HG03280 (cell line): ENCODE measurements at regions not wholly inside any gene's neighbourhood (a gene's known extent, or its start where the extent isn't known, plus 50 kb on each side); places are given as distances from the start of the nearest gene placed in this dataset.

Experiments used
- ATAC-seq: cut with Tn5 transposase; IDR thresholded peaks from one replicate; pipeline ENCODE4 v1.9.1; 2021; ENCODE audit warnings: mild to moderate bottlenecking, moderate library complexity; ENCODE audit not compliant: unreplicated experiment

- no peak for ATAC-seq
Measured at GRCh38 chr20:39395478-39396291, 433.5 kb downstream of the DHX35 start.

GRCh38 chr20:39394461-39394860, 432.3 kb downstream of the DHX35 start:
- no peak for ATAC-seq

GRCh38 chr20:39390186-39390585, 428.0 kb downstream of the DHX35 start:
- no peak for ATAC-seq

GRCh38 chr20:39381595-39381994, 419.5 kb downstream of the DHX35 start:
- ATAC-seq = no peak

- ATAC-seq = no peak
Measured at GRCh38 chr20:39378776-39379175, 416.6 kb downstream of the DHX35 start.

- ATAC-seq = no peak
Measured at GRCh38 chr20:39376788-39377187, 414.6 kb downstream of the DHX35 start.

- no peak for ATAC-seq
Measured at GRCh38 chr20:39364320-39364719, 402.2 kb downstream of the DHX35 start.

- no peak for ATAC-seq
Measured at GRCh38 chr20:39359981-39360620, 398.0 kb downstream of the DHX35 start.

GRCh38 chr20:39358052-39358451, 395.9 kb downstream of the DHX35 start:
- no peak for ATAC-seq

- no peak for ATAC-seq
Measured at GRCh38 chr20:39356908-39357307, 394.8 kb downstream of the DHX35 start.

- no peak for ATAC-seq
Measured at GRCh38 chr20:39349240-39349639, 387.1 kb downstream of the DHX35 start.

GRCh38 chr20:39347626-39348025, 385.5 kb downstream of the DHX35 start:
- no peak for ATAC-seq

GRCh38 chr20:39342463-39342862, 380.3 kb downstream of the DHX35 start:
- ATAC-seq = no peak

- ATAC-seq = peak; percentile 76
Measured at GRCh38 chr20:39338469-39339376, 376.6 kb downstream of the DHX35 start.

GRCh38 chr20:39333211-39333610, 371.1 kb downstream of the DHX35 start:
- ATAC-seq = no peak

GRCh38 chr20:39328347-39328746, 366.2 kb downstream of the DHX35 start:
- no peak for ATAC-seq

- ATAC-seq = no peak
Measured at GRCh38 chr20:39326050-39326449, 363.9 kb downstream of the DHX35 start.

- ATAC-seq = no peak
Measured at GRCh38 chr20:39318911-39319310, 356.8 kb downstream of the DHX35 start.

GRCh38 chr20:39312676-39313075, 350.5 kb downstream of the DHX35 start:
- no peak for ATAC-seq

- no peak for ATAC-seq
Measured at GRCh38 chr20:39311851-39312506, 349.8 kb downstream of the DHX35 start.
